BJ (cell line): ENCODE measurements at regions not wholly inside any gene's neighbourhood (a gene's known extent, or its start where the extent isn't known, plus 50 kb on each side); places are given as distances from the start of the nearest gene placed in this dataset.

Experiments
- CTCF ChIA-PET: fragments of 350-600 bp; formaldehyde crosslinking; extraction: SDS; loops from one replicate; lab custom pipeline; 2021; ENCODE audit warnings: antibody characterized with exemption, inconsistent platforms; lab: Yijun Ruan, JAX
- POLR2A ChIA-PET: fragments of 300-600 bp; sonication (Branson Sonifier 250); formaldehyde crosslinking; extraction: SDS; loops from one replicate; lab custom pipeline; 2021; ENCODE audit warnings: antibody characterized with exemption; lab: Charles Lee
- DNase-seq: peaks from one replicate; pipeline ENCODE4 v3.0.0-alpha.2; 2011; ENCODE audit warnings: low read depth
- H3K27me3 ChIP-seq: 2 replicates; pipeline ENCODE4 v1.6.0; 2011; ENCODE audit warnings: low read length; ENCODE audit not compliant: control insufficient read depth, insufficient read depth
- H3K36me3 ChIP-seq: 2 replicates; pipeline ENCODE4 v1.5.1; 2011; ENCODE audit warnings: low read length; ENCODE audit not compliant: control insufficient read depth, insufficient read depth
- H3K4me3 ChIP-seq: 2 replicates; pipeline ENCODE4 v1.5.1; 2011; ENCODE audit warnings: low read depth, mild to moderate bottlenecking, control low read depth, low read length
- CTCF ChIP-seq: IDR thresholded peaks from 2 replicates; pipeline ENCODE4 v1.5.1; 2011; ENCODE audit warnings: low read depth, mild to moderate bottlenecking, control low read depth, inconsistent platforms, low read length, moderate library complexity; ENCODE audit not compliant: insufficient read depth

DNA sequence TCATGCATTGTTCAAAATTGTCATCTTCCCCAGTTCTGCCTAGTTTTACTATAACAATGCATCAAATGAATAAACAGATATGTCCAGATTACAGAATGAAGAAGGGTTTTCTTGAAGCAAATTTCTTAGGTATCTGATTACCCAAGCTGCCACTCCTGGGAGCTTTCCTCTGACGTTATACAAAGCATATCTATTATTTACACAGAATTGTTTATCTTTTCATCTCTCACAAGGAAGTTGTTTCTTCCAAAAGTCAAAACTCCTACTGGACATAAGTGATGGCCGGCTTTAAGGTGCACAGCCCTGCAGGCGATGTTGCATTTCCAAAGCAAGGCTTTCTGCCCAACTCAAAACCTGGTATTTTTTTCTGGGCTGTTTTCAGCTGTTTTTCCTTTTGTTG, 73.4 kb upstream of the ANKH start:
- no peak for DNase-seq
- no peak overlapping the region for H3K4me3 ChIP-seq
- CTCF ChIA-PET = interaction anchor here (1.2 kb wide), 1 partner anchor 25 kb away, joined by 3 read pairs; no protein-coding TSS in a partner anchor
- H3K36me3 ChIP-seq = no peaks in the 10 kb centered on the region
- TF ChIP-seq CTCF = no peak
- POLR2A ChIA-PET = no interaction called here
- H3K27me3 ChIP-seq = peaks cover 9% of the 10 kb centered on the region

DNA sequence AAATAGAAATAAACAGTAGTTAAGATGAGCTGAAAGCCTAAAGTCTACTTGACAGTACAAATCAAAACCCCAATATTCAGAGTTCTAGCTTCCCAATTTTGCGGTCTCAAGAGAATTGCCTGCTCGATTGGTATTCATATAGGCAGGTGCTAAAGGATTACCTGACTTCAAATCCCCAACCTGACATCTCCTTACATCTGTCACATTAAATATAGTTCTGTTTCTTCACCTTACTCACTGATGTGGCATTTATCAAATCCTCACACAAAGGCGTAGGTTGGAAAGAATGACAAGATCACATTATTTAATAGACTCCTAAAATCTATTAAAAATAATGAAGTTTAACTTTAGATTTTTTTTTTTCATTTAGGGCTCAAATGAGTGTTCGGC, 72.8 kb upstream of the ANKH start:
- CTCF ChIA-PET = interaction anchor here (0.9 to 1.2 kb wide), 2 partner anchors 24 to 61 kb away, joined by 3 to 4 read pairs; no protein-coding TSS in a partner anchor
- POLR2A ChIA-PET = no interaction called here
- Histone ChIP-seq H3K36me3 (no peaks in the 10 kb centered on the region), H3K27me3 (peaks cover 9% of the 10 kb centered on the region), H3K4me3 (no peak overlapping the region)
- no peak for TF ChIP-seq CTCF
- no peak for DNase-seq

GRCh38 chr5:14942212-14942611, 70.6 kb upstream of the ANKH start:
- Histone ChIP-seq H3K4me3 (no peak overlapping the region), H3K36me3 (no peaks in the 10 kb centered on the region), H3K27me3 (peaks cover 8% of the 10 kb centered on the region)
- ChIA-PET POLR2A (no interaction called here), CTCF (interaction anchor here (0.6 kb wide), 1 partner anchor 216 kb away, joined by 3 read pairs; no protein-coding TSS in a partner anchor)
- no peak for TF ChIP-seq CTCF
- DNase-seq = no peak

GRCh38 chr5:14937254-14937653, 65.7 kb upstream of the ANKH start:
- H3K36me3 ChIP-seq = no peaks in the 10 kb centered on the region

DNA sequence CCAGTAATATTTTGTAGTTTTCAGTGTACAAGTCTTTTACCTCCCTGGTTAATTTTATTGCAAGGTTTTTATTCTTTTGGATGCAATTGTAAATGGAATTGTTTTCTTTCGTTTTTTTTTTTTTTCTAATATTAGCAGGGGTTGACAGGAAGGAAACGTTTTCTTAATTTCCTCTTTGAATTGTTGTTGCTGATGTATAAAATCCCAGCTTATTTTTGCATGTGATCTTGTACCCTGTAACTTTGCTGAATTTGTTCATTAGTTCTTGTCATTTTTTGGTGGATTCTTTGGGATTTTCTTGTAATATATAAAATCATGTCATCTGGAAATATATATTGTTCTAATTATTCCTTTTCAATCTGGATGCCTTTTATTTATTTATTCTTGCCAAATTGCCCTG, 65.0 kb upstream of the ANKH start:
- TF ChIP-seq CTCF = no peak
- CTCF ChIA-PET = no interaction called here
- Histone ChIP-seq H3K4me3 (no peak overlapping the region), H3K27me3 (peaks cover 4% of the 10 kb centered on the region; the same call in 1 of the 2 replicates), H3K36me3 (no peaks in the 10 kb centered on the region)
- POLR2A ChIA-PET = no interaction called here
- no peak for DNase-seq

More at GRCh38 chr5:14937254-14937653, 65.7 kb upstream of the ANKH start:
- H3K4me3 ChIP-seq = no peak overlapping the region
- no peak for DNase-seq
- ChIA-PET CTCF (interaction anchor here (0.6 to 0.7 kb wide), 2 partner anchors 32 to 1248 kb away, joined by 3 read pairs; no protein-coding TSS in a partner anchor), POLR2A (no interaction called here)
- H3K27me3 ChIP-seq = peaks cover 4% of the 10 kb centered on the region; the same call in 1 of the 2 replicates
- TF ChIP-seq CTCF = no peak
